Right renal cortex interstitium (tissue), 3 donors: ENCODE measurements at regions not wholly inside any gene's neighbourhood (a gene's known extent, or its start where the extent isn't known, plus 50 kb on each side); places are given as distances from the start of the nearest gene placed in this dataset.
"Not testable (repeated sequence)": the region's sequence is repeated elsewhere in the genome, so short reads cannot be mapped to it uniquely, and the experiment has no call there.

Experiments used
- DNase-seq, 3 donors: peaks; one replicate each; pipeline ENCODE4 v3.0.0-alpha.2; 2013; ENCODE audit warnings: low read depth in 3 of 3, low spot score in 2 of 3

GRCh38 chr18:56445422-56445821 is 193.0 kb downstream of the TXNL1 start:
- no peak for DNase-seq

GRCh38 chr18:56444201-56444600 is 194.2 kb downstream of the TXNL1 start:
- no peak for DNase-seq

- no peak for DNase-seq
Observed at GRCh38 chr18:56443166-56443907, 195.1 kb downstream of the TXNL1 start.

- DNase-seq, result not testable (repeated sequence)
Observed at GRCh38 chr18:56438480-56438879, 199.9 kb downstream of the TXNL1 start.

GRCh38 chr18:56436651-56437050 is 201.7 kb downstream of the TXNL1 start:
- no peak for DNase-seq

GRCh38 chr18:56433919-56434318 is 204.5 kb downstream of the TXNL1 start:
- DNase-seq, result no peak

GRCh38 chr18:56431551-56431950 is 206.8 kb downstream of the TXNL1 start:
- DNase-seq, result no peak

GRCh38 chr18:56423626-56424025 is 214.8 kb downstream of the TXNL1 start:
- DNase-seq, result no peak

- DNase-seq, result no peak
Observed at GRCh38 chr18:56421647-56422046, 216.7 kb downstream of the TXNL1 start.

- not testable (repeated sequence) for DNase-seq
Observed at GRCh38 chr18:56420868-56421267, 217.5 kb downstream of the TXNL1 start.

- DNase-seq, result no peak
Observed at GRCh38 chr18:56414357-56414756, 224.0 kb downstream of the TXNL1 start.

GRCh38 chr18:56413862-56414261 is 224.5 kb downstream of the TXNL1 start:
- no peak for DNase-seq

GRCh38 chr18:56412951-56413350 is 225.4 kb downstream of the TXNL1 start:
- DNase-seq, result no peak

- no peak for DNase-seq
Observed at GRCh38 chr18:56409736-56410135, 228.7 kb downstream of the TXNL1 start.

- DNase-seq, result no peak
Observed at GRCh38 chr18:56407646-56408180, 230.7 kb downstream of the TXNL1 start.

- no peak for DNase-seq
Observed at GRCh38 chr18:56402872-56403516, 235.4 kb downstream of the TXNL1 start.

GRCh38 chr18:56393870-56394269 is 244.5 kb downstream of the TXNL1 start:
- DNase-seq, result no peak

GRCh38 chr18:56391931-56392590 is 246.3 kb downstream of the TXNL1 start:
- no peak for DNase-seq

- DNase-seq, result no peak
Observed at GRCh38 chr18:56390626-56391025, 247.8 kb downstream of the TXNL1 start.

- DNase-seq, result no peak
Observed at GRCh38 chr18:56389190-56389589, 249.2 kb downstream of the TXNL1 start.

- no peak for DNase-seq
Observed at GRCh38 chr18:56388571-56388970, 249.8 kb downstream of the TXNL1 start.

GRCh38 chr18:56386856-56387255 is 251.5 kb downstream of the TXNL1 start:
- DNase-seq, result no peak
